ENCODE measurements at regions not wholly inside any gene's neighbourhood (a gene's known extent, or its start where the extent isn't known, plus 50 kb on each side); places are given as distances from the start of the nearest gene placed in this dataset.

DNA sequence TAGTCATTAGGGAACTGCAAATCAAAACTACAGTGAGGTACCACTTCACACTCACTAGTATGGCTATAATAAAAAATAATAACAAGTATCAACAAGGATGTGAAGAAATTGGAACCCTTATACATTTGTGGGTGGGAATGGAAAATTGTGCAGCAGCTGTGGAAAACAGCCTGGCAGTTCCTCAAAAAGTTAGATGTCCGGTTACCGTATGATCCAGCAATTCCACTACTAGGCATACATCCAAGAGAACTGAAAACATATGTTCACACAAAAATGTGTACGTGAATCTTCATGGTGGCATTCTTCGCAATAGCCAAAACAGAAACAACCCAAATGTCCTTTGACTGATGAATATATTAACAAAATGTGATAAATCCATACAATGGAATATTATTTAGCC is 187.9 kb upstream of the LYSMD4 start:
- no peak for DNase-seq

DNA sequence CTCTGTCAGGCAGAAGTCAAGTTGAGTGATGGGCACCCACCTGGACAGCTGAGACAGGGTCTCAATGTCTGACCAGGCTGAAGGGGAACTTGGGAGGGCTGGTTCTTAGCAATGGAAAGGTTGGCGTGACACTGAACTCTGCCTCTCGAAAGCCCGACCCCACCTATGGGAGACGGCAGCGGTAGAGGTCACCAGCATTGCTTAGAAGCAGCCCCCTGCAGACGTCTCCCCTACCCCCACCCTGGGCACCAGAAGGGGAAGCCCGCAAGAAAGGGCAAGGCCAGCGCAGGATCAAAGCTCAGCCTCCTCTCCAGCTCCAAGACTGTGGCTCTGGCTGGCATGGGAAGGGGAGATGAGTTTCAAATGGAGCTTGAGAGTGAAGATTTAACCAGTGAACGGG is 184.8 kb upstream of the LYSMD4 start:
- DNase-seq = peak; percentile 25

- no peak for DNase-seq
These were observed 184.0 kb upstream of the LYSMD4 start for GRCh38 chr15:99917252-99917651.

- peak; percentile 41 for DNase-seq
These were observed 183.5 kb upstream of the LYSMD4 start for GRCh38 chr15:99916668-99917223.

GRCh38 chr15:99914723-99915122 is 181.5 kb upstream of the LYSMD4 start:
- no peak for DNase-seq

- DNase-seq = no peak
These were observed 178.6 kb upstream of the LYSMD4 start for GRCh38 chr15:99911816-99912215.

DNA sequence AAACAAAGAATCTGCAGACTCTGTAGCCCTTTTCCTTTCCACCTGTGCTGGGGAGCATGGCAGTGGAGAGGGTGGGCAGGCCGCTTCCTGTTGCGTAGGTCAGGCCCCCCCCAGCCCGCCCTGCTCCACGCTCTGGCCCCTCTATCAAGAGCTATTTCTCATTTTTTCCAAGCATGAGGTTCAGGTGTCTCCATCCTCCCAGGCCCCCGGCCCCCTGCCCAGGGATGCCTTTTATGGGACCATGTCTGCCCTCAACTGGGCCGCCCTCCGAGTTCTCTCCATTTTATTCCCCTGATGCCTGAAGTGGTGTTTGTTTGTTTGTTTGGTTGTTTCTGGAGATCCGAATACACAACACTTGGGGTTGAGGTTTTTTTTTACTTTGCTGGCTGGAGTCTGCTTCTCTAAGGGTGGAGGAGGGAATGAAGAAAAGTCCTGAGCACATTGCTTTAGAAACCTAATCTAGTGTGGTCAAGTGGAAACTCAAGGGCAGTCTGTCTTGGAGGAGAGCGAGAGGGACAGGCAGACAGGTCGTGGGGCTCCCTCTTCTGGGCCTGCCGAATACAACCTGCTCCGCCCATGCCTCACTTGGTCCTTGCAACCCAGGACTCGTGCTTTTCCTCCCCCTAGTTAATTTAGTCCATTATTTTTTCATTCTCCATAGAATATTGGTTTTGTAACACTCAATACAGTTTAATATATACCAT is 176.5 kb upstream of the LYSMD4 start:
- no peak for DNase-seq

DNA sequence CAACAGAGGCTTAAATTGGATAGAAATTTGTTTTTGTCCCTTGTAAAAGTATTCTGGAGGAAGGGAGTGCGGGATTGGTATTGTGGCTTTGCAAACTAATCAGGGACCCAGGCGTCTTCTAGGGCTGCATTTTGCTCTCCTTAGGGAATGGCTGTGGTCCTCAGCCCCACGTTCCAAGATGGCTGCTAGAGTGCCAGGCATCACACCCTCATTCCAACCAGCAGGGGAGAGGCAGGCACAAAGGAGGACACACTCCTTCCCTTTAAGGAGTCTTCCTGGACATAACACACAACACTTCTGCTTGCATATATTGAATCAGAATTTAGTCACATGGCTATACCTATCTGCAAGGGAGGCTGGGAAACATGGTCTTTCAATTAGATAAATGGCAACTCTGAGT is 174.5 kb upstream of the LYSMD4 start:
- DNase-seq = no peak

DNA sequence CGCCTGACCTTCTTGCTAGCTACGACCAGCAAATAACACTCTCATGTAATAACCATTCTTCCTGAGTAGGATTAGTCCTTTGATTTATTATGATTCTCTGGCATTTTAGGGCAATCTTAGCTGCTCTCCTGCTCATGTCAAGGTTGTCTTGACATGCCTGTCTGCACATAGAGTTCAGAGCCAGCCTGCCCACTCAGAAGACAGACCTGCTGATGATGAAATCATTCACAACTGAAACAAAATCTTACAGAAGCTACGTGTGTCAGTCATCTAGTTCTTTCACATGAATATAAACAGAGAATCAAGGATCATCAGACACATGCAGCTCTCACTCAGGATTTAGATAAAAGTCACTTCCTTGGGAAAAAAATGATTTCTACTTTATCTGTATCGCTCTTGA is 173.6 kb upstream of the LYSMD4 start:
- DNase-seq = no peak

- no peak for DNase-seq
These were observed 173.1 kb upstream of the LYSMD4 start for GRCh38 chr15:99906311-99906710.

DNA sequence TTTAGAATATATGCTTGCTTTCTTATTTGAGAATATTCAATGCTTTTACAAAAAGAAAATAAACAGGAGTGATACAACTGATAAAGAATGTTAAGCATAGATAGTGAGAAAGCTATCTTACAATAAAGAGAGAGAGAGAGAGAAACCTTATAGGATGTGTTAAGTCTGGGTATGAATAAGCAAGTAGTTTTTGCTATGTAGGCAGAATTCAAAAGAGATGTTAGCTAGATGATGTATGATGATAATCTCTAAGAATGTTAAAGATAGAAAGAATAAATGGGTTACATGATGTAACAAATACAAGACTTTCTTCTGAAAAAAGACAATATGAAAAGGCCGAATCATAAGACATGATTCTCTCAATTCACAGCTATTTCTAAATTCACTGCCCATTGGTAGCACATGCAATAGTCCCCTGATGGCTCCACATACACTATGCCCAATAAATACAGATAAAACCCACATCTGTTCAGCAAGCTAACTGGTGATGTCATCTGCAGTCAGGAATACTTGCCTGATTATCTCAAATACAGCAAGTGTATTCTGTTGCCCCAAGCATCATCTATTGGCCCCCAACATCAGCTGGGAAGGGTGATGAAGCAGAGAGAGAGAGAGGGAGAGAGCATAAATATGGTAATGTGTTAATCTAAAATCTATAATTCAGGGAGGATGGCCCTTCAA is 169.2 kb upstream of the LYSMD4 start:
- DNase-seq = no peak

- DNase-seq = no peak
These were observed 162.7 kb upstream of the LYSMD4 start for GRCh38 chr15:99895956-99896311.

DNA sequence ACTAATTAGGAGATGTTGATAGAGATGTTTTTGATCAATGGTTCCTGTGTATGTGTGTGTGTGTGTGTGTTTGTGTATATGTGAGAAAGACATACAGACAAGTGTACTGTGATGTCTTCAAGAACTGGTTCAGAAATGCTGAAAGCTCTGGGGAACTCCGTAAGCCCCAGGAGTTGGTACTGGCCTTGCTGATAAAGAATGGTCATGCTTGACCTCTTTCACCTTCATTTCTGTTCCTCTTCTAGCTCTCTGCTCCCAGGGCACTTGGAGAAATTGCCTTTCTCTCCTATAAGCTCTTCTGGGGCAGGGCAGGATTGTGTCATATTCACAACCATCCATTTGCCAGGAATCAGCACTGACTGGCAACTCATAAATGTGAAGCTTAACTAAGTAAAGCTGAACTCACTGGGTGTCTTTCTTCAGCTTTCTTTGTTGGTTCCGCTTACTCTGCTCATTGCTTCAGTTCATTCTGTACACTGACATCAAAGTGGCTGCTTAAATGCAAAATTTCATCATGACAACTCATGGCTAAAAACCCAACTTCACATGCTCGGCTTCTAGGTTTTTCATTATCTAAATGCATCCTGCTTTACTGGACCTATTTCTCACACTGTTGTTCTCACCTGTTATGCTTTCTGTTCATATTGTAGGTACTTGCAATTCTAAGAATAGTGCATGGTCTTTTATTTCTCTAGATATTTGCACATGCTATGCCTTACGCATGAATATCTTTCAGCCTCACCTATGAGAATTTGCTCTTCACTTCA is 162.1 kb upstream of the LYSMD4 start:
- DNase-seq = no peak

DNA sequence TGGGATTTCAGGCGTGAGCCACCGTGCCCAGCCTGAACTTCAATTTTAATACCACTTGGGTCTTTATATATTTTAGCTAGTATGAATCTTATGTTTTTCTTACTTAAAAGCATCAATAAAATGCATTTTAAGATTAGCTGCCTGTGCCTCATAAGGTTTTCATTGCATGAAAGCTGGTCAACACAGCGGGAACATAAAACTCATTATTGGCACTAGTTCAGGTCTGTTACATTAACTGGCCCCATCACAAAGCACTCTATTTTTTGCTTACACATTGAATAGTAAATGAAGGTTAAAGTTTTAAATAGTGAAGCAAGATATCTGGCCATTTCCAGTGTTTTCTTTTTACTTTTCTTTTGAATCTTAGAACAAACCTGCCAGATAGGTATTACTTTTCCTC is 145.6 kb upstream of the LYSMD4 start:
- DNase-seq = no peak

- no peak for DNase-seq
These were observed 140.2 kb upstream of the LYSMD4 start for GRCh38 chr15:99873451-99873850.

GRCh38 chr15:99863550-99864198 is 130.4 kb upstream of the LYSMD4 start:
- DNase-seq = no peak

GRCh38 chr15:99857836-99858235 is 124.6 kb upstream of the LYSMD4 start:
- DNase-seq = no peak

DNA sequence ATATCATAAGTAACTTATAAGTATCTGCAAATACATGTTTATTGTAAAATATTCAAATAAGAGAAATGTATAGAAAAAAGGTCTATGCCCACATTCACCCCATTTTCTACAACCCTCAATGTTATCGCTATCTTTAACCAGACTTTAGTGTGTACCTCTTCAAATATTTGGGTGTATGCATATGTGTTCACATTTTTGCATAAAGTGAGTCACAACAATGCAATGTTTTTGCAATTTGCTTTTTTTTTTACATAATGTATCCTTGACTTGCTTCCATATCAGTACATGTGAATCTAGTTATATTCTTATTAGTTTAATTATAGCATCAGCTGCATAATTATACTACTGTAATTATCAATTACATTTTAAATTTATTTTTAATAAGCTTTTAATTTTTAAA is 117.3 kb upstream of the LYSMD4 start:
- no peak for DNase-seq

DNA sequence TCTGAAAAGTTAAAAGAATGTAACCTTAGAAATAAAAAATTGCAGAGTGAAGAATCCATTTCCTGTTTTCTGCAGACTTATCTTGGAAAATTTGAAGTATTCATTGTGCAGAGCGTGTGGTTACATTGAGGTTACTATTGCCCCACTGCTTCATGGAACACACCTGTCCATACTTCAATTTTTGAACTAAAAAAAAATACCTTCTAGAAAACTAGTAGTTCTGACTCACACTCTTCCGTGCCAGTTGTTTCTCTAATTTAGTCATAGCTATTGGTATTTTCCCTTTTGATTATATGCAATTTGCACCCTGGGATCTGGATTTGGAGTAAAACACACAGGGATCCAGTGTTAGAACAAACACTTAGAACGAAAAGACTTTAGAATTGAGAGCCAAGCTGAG is 111.8 kb upstream of the LYSMD4 start:
- no peak for DNase-seq

GRCh38 chr15:99844150-99844549 is 110.9 kb upstream of the LYSMD4 start:
- no peak for DNase-seq

GRCh38 chr15:99842071-99842470 is 108.8 kb upstream of the LYSMD4 start:
- no peak for DNase-seq

GRCh38 chr15:99826157-99826780 is 93.0 kb upstream of the LYSMD4 start:
- no peak for DNase-seq

DNA sequence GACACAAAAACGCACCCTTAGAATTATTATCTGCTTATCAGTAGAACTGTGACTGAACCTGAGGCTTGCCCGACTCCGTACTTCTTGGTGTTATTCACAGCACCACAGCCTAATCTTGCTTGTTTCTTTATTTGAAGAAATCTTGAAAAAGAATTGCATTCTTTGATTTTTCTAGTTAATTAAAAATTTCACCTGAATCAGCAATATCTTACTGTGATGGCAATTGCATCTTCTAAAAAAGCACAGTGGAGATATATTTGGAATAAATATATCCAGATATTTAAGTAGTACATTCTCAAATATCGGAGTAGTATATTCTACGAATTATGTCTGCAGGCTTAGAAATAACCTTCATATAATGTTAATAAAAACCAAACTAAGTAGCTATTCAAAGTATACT is 90.1 kb upstream of the LYSMD4 start:
- no peak for DNase-seq
